Mesenchymal stem cell (in vitro differentiated cells and primary cell): ENCODE measurements at regions not wholly inside any gene's neighbourhood (a gene's known extent, or its start where the extent isn't known, plus 50 kb on each side); places are given as distances from the start of the nearest gene placed in this dataset.
A peak's percentile ranks its signal among the peaks of the same experiment; 100 is the strongest.
"Not testable (repeated sequence)": the region's sequence is repeated elsewhere in the genome, so short reads cannot be mapped to it uniquely, and the experiment has no call there.

Experiments
- DNase-seq: peaks from one replicate; pipeline ENCODE4 v3.0.0-alpha.2; 2013
- H2AFZ ChIP-seq: one replicate; pipeline ENCODE4 v1.6.1; 2013; ENCODE audit warnings: low read depth, mild to moderate bottlenecking, control low read depth, inconsistent platforms, low read length, moderate library complexity
- H2AK5ac ChIP-seq: 2 replicates; pipeline ENCODE4 v1.6.1; 2013; ENCODE audit warnings: low read length, moderate library complexity, mild to moderate bottlenecking, inconsistent platforms; ENCODE audit not compliant: severe bottlenecking
- H2BK120ac ChIP-seq: one replicate; pipeline ENCODE4 v1.6.1; 2013; ENCODE audit warnings: low read depth, mild to moderate bottlenecking, inconsistent platforms, low read length, moderate library complexity
- H2BK12ac ChIP-seq, 2 experiments: one replicate each; pipeline ENCODE4 v1.6.1; 2013; ENCODE audit warnings: inconsistent platforms in 2 of 2, low read length in 2 of 2, mild to moderate bottlenecking in 2 of 2, moderate library complexity in 2 of 2, control low read depth in 1 of 2
- H2BK15ac ChIP-seq: one replicate; pipeline ENCODE4 v1.6.1; 2013; ENCODE audit warnings: mild to moderate bottlenecking, low read depth, inconsistent platforms; ENCODE audit not compliant: poor library complexity, severe bottlenecking
- H2BK5ac ChIP-seq: 2 replicates; pipeline ENCODE4 v1.6.1; 2013; ENCODE audit warnings: low read depth, mild to moderate bottlenecking, low read length, control low read depth, inconsistent platforms; ENCODE audit not compliant: poor library complexity, severe bottlenecking
- H3K14ac ChIP-seq, 2 experiments: one replicate each; pipeline ENCODE4 v1.6.1; 2013; ENCODE audit warnings: inconsistent platforms in 2 of 2, low read length in 2 of 2, control low read depth in 1 of 2, mild to moderate bottlenecking in 1 of 2, moderate library complexity in 1 of 2
- H3K18ac ChIP-seq, 2 experiments: one replicate each; pipeline ENCODE4 v1.6.1; 2013; ENCODE audit warnings: inconsistent platforms in 2 of 2, low read length in 2 of 2, control low read depth in 1 of 2, low read depth in 1 of 2, mild to moderate bottlenecking in 1 of 2
- H3K23ac ChIP-seq, 2 experiments: one replicate each; pipeline ENCODE4 v1.6.1; 2013; ENCODE audit warnings: inconsistent platforms in 2 of 2, low read length in 2 of 2, mild to moderate bottlenecking in 2 of 2, moderate library complexity in 2 of 2, control low read depth in 1 of 2
- H3K27ac ChIP-seq: 2 replicates; pipeline ENCODE4 v1.5.1; 2013; ENCODE audit warnings: mild to moderate bottlenecking, moderate library complexity, low read length, control low read depth, inconsistent platforms; ENCODE audit not compliant: poor library complexity, severe bottlenecking
- H3K27me3 ChIP-seq, 2 experiments: 2 replicates each; pipeline versions ENCODE4 v1.6.1 to v1.7.0; 2013; ENCODE audit warnings: low read length in 2 of 2, mild to moderate bottlenecking in 2 of 2, moderate library complexity in 2 of 2, control low read depth in 1 of 2, inconsistent platforms in 1 of 2; ENCODE audit not compliant: control insufficient read depth in 1 of 2, insufficient read depth in 1 of 2
- H3K36me3 ChIP-seq, 2 experiments: 2 replicates each; pipeline versions ENCODE4 v1.6.1 to v1.7.0; 2013; ENCODE audit warnings: low read length in 2 of 2, control low read depth in 1 of 2, inconsistent platforms in 1 of 2, low read depth in 1 of 2, mild to moderate bottlenecking in 1 of 2; ENCODE audit not compliant: insufficient read depth in 2 of 2, control insufficient read depth in 1 of 2
- H3K4ac ChIP-seq, 2 experiments: one replicate each; pipeline ENCODE4 v1.6.1; 2013; ENCODE audit warnings: inconsistent platforms in 2 of 2, low read length in 2 of 2, mild to moderate bottlenecking in 2 of 2, moderate library complexity in 2 of 2, control low read depth in 1 of 2, low read depth in 1 of 2
- H3K4me1 ChIP-seq: 2 replicates; pipeline ENCODE4 v1.6.1; 2013; ENCODE audit warnings: low read depth, low read length, control low read depth; ENCODE audit not compliant: control insufficient read depth, insufficient read depth
- H3K4me2 ChIP-seq: 2 replicates; pipeline ENCODE4 v1.6.1; 2013; ENCODE audit warnings: low read length, mild to moderate bottlenecking, inconsistent platforms; ENCODE audit not compliant: poor library complexity, severe bottlenecking
- H3K4me3 ChIP-seq, 2 experiments: 2 replicates each; pipeline versions ENCODE4 v1.5.1 to v1.7.0; 2013; ENCODE audit warnings: low read length in 2 of 2, mild to moderate bottlenecking in 2 of 2, control low read depth in 1 of 2, low read depth in 1 of 2; ENCODE audit not compliant: insufficient read depth in 1 of 2
- H3K79me1 ChIP-seq: replicated peaks from 2 replicates; pipeline ENCODE4 v1.6.1; 2013; ENCODE audit warnings: mild to moderate bottlenecking, control low read depth, low read length, inconsistent platforms; ENCODE audit not compliant: poor library complexity, severe bottlenecking
- H3K9ac ChIP-seq: 2 replicates; pipeline ENCODE4 v1.7.0; 2013; ENCODE audit warnings: mild to moderate bottlenecking, low read length, moderate library complexity
- H3K9me3 ChIP-seq: 2 replicates; pipeline ENCODE4 v1.7.0; 2013; ENCODE audit warnings: mild to moderate bottlenecking, low read length; ENCODE audit not compliant: control insufficient read depth
- H4K8ac ChIP-seq: one replicate; pipeline ENCODE4 v1.6.1; 2013; ENCODE audit warnings: inconsistent platforms, mild to moderate bottlenecking, low read length, moderate library complexity
- H4K91ac ChIP-seq: one replicate; pipeline ENCODE4 v1.6.1; 2013; ENCODE audit warnings: mild to moderate bottlenecking, low read length, inconsistent platforms
- WGBS: methylation state at CpG from one replicate; pipeline ENCODE4 v1.1.7; 2013; ENCODE audit warnings: mixed read lengths; 5-methylcytosine and 5-hydroxymethylcytosine counted together

GRCh38 chr17:22090263-22090935 lies 398.1 kb downstream of the KCNJ18 start:
- H2AFZ ChIP-seq: no peak overlapping the region
- no peak overlapping the region for H3K14ac ChIP-seq
- no peaks in the 10 kb centered on the region for H3K36me3 ChIP-seq
- no peak overlapping the region for H3K4ac ChIP-seq
- no peak for DNase-seq
- H3K4me1 ChIP-seq: no peaks in the 10 kb centered on the region
- no peaks in the 10 kb centered on the region for H3K27me3 ChIP-seq
- H3K79me1 ChIP-seq: no peaks in the 10 kb centered on the region
- H2BK120ac ChIP-seq: no peak overlapping the region
- H2BK15ac ChIP-seq: no peak overlapping the region
- H3K23ac ChIP-seq: no peak overlapping the region
- H3K18ac ChIP-seq: no peak overlapping the region
- H2AK5ac ChIP-seq: no peak overlapping the region
- no peak overlapping the region for H3K9ac ChIP-seq
- no peak overlapping the region for H3K27ac ChIP-seq
- no peak overlapping the region for H4K91ac ChIP-seq
- H4K8ac ChIP-seq: no peak overlapping the region
- H2BK5ac ChIP-seq: no peak overlapping the region
- H3K4me2 ChIP-seq: no peak overlapping the region
- H3K9me3 ChIP-seq: no peaks in the 10 kb centered on the region
- no peak overlapping the region for H2BK12ac ChIP-seq
- WGBS: 60% methylated on average over 23 of the region's 25 CpGs
- H3K4me3 ChIP-seq: no peak overlapping the region

GRCh38 chr17:22091041-22091679 lies 398.8 kb downstream of the KCNJ18 start:
- H2AFZ ChIP-seq, H2BK15ac ChIP-seq: not testable (repeated sequence)

GRCh38 chr17:22091840-22092239 lies 399.5 kb downstream of the KCNJ18 start:
- H2AK5ac ChIP-seq, H3K79me1 ChIP-seq, H2BK12ac ChIP-seq, H2BK5ac ChIP-seq, H3K9me3 ChIP-seq, H4K8ac ChIP-seq, H3K9ac ChIP-seq, H3K23ac ChIP-seq, H3K27me3 ChIP-seq, H2BK15ac ChIP-seq, H3K36me3 ChIP-seq, DNase-seq, H4K91ac ChIP-seq, H2BK120ac ChIP-seq, H3K4me1 ChIP-seq, H3K4me2 ChIP-seq, H3K14ac ChIP-seq, H3K4ac ChIP-seq, H3K4me3 ChIP-seq, H2AFZ ChIP-seq, H3K27ac ChIP-seq, H3K18ac ChIP-seq: not testable (repeated sequence)
- WGBS: 56% methylated on average over 4 of the region's 4 CpGs

More at GRCh38 chr17:22091041-22091679, 398.8 kb downstream of the KCNJ18 start:
- H3K36me3 ChIP-seq, H3K4ac ChIP-seq, H2AK5ac ChIP-seq, H3K27ac ChIP-seq, H3K4me1 ChIP-seq, H3K9ac ChIP-seq, H2BK12ac ChIP-seq, H3K79me1 ChIP-seq, H3K14ac ChIP-seq, H4K8ac ChIP-seq, H3K18ac ChIP-seq, H3K23ac ChIP-seq, H3K27me3 ChIP-seq, H2BK5ac ChIP-seq, H3K4me3 ChIP-seq, H4K91ac ChIP-seq, H2BK120ac ChIP-seq, H3K9me3 ChIP-seq, DNase-seq: not testable (repeated sequence)
- H3K4me2 ChIP-seq: peak overlapping the region; percentile 34
- WGBS: 45% methylated on average over 9 of the region's 11 CpGs

- H3K18ac ChIP-seq, H2BK5ac ChIP-seq, H3K23ac ChIP-seq, H3K27me3 ChIP-seq, H3K9ac ChIP-seq, H4K91ac ChIP-seq, H3K27ac ChIP-seq, H2BK120ac ChIP-seq, DNase-seq, H3K4me2 ChIP-seq, H3K4ac ChIP-seq, H2BK12ac ChIP-seq, H3K79me1 ChIP-seq, H4K8ac ChIP-seq, H2AK5ac ChIP-seq, H3K4me3 ChIP-seq, H3K36me3 ChIP-seq, H2AFZ ChIP-seq, H3K14ac ChIP-seq, H3K4me1 ChIP-seq, H2BK15ac ChIP-seq, H3K9me3 ChIP-seq: not testable (repeated sequence)
- no CpG with 5 or more reads among the region's 2 CpGs for WGBS
Observed at GRCh38 chr17:22095414-22095813, 403.1 kb downstream of the KCNJ18 start.
